ENCODE measurements at regions not wholly inside any gene's neighbourhood (a gene's known extent, or its start where the extent isn't known, plus 50 kb on each side); places are given as distances from the start of the nearest gene placed in this dataset.

GRCh38 chr5:162668926-162669325 lies 601.4 kb downstream of the GABRG2 start:
- TF ChIP-seq CTCF (conservative IDR thresholded peaks at IDR 0.05; ENCODE audit: low read depth, low read length) (no peak), POLR2A (IDR thresholded peaks at IDR 0.05; ENCODE audit: low read depth, low read length) (no peak), USF2 (IDR thresholded peaks at IDR 0.05; ENCODE audit: low read depth, low read length) (no peak), MAFK (IDR thresholded peaks at IDR 0.05; ENCODE audit: low read depth, low read length) (no peak), MAZ (IDR thresholded peaks at IDR 0.05; ENCODE audit: borderline replicate concordance, low read depth, low read length) (no peak), MXI1 (IDR thresholded peaks at IDR 0.05; ENCODE audit: borderline replicate concordance, low read depth, low read length) (no peak), SMC3 (IDR thresholded peaks at IDR 0.05; ENCODE audit: low read depth, low read length) (no peak), RAD21 (IDR thresholded peaks at IDR 0.05; ENCODE audit: low read length) (no peak), NFE2L2 (IDR thresholded peaks at IDR 0.05; ENCODE audit: low read depth, low read length) (no peak), CHD1 (IDR thresholded peaks at IDR 0.05; ENCODE audit: low read depth, low read length) (no peak), RFX5 (IDR thresholded peaks at IDR 0.05; ENCODE audit: low read depth, low read length) (no peak), FOS (IDR thresholded peaks at IDR 0.05; ENCODE audit: low read depth, low read length) (no peak), CEBPB (IDR thresholded peaks at IDR 0.05; ENCODE audit: low read depth, low read length) (no peak), ELK1 (IDR thresholded peaks at IDR 0.05; ENCODE audit: borderline replicate concordance, low read depth, low read length) (no peak)

All from IMR-90 (cell line).